ENCODE measurements at regions not wholly inside any gene's neighbourhood (a gene's known extent, or its start where the extent isn't known, plus 50 kb on each side); places are given as distances from the start of the nearest gene placed in this dataset.

GRCh38 chr3:68334367-68334986 is 597.9 kb downstream of the TAFA4 start:
- no peak for TF ChIP-seq TAF1 (IDR thresholded peaks at IDR 0.05; ENCODE audit: borderline replicate concordance, insufficient read depth, low read length)
- TF ChIP-seq REST (IDR thresholded peaks at IDR 0.05; ENCODE audit: insufficient read depth in 1 of 2, low read depth in 2 of 2, low read length in 2 of 2), result no peak
- TF ChIP-seq POLR2AphosphoS5 (IDR thresholded peaks at IDR 0.05; ENCODE audit: low read depth, low read length), result no peak
- TF ChIP-seq SIN3A (IDR thresholded peaks at IDR 0.05; ENCODE audit: borderline replicate concordance, insufficient read depth, low read length), result no peak
- TF ChIP-seq FOXP2 (optimal IDR thresholded peaks at IDR 0.05; ENCODE audit: borderline replicate concordance, extremely low read depth, extremely low read length, insufficient read depth), result no peak

GRCh38 chr3:68328049-68328448 is 604.3 kb downstream of the TAFA4 start:
- TF ChIP-seq TAF1 (IDR thresholded peaks at IDR 0.05; ENCODE audit: borderline replicate concordance, insufficient read depth, low read length) (no peak), REST (IDR thresholded peaks at IDR 0.05; ENCODE audit: insufficient read depth in 1 of 2, low read depth in 2 of 2, low read length in 2 of 2) (no peak), POLR2AphosphoS5 (IDR thresholded peaks at IDR 0.05; ENCODE audit: low read depth, low read length) (no peak), SIN3A (IDR thresholded peaks at IDR 0.05; ENCODE audit: borderline replicate concordance, insufficient read depth, low read length) (no peak), FOXP2 (optimal IDR thresholded peaks at IDR 0.05; ENCODE audit: borderline replicate concordance, extremely low read depth, extremely low read length, insufficient read depth) (no peak)

GRCh38 chr3:68315964-68316363 is 616.4 kb downstream of the TAFA4 start:
- TF ChIP-seq TAF1 (IDR thresholded peaks at IDR 0.05; ENCODE audit: borderline replicate concordance, insufficient read depth, low read length), result no peak
- no peak for TF ChIP-seq FOXP2 (optimal IDR thresholded peaks at IDR 0.05; ENCODE audit: borderline replicate concordance, extremely low read depth, extremely low read length, insufficient read depth)
- TF ChIP-seq REST (IDR thresholded peaks at IDR 0.05; ENCODE audit: insufficient read depth in 1 of 2, low read depth in 2 of 2, low read length in 2 of 2), result no peak
- no peak for TF ChIP-seq SIN3A (IDR thresholded peaks at IDR 0.05; ENCODE audit: borderline replicate concordance, insufficient read depth, low read length)
- TF ChIP-seq POLR2AphosphoS5 (IDR thresholded peaks at IDR 0.05; ENCODE audit: low read depth, low read length), result no peak

GRCh38 chr3:68315546-68315945 is 616.8 kb downstream of the TAFA4 start:
- TF ChIP-seq FOXP2 (optimal IDR thresholded peaks at IDR 0.05; ENCODE audit: borderline replicate concordance, extremely low read depth, extremely low read length, insufficient read depth), result no peak
- no peak for TF ChIP-seq SIN3A (IDR thresholded peaks at IDR 0.05; ENCODE audit: borderline replicate concordance, insufficient read depth, low read length)
- TF ChIP-seq REST (IDR thresholded peaks at IDR 0.05; ENCODE audit: insufficient read depth in 1 of 2, low read depth in 2 of 2, low read length in 2 of 2), result no peak
- TF ChIP-seq TAF1 (IDR thresholded peaks at IDR 0.05; ENCODE audit: borderline replicate concordance, insufficient read depth, low read length), result no peak
- no peak for TF ChIP-seq POLR2AphosphoS5 (IDR thresholded peaks at IDR 0.05; ENCODE audit: low read depth, low read length)
